GM11168 (cell line): ENCODE measurements at regions not wholly inside any gene's neighbourhood (a gene's known extent, or its start where the extent isn't known, plus 50 kb on each side); places are given as distances from the start of the nearest gene placed in this dataset.
"Not testable (repeated sequence)": the region's sequence is repeated elsewhere in the genome, so short reads cannot be mapped to it uniquely, and the experiment has no call there.

ENCODE experiments used
- in situ Hi-C: fragments of 300-500 bp; cut with MboI; formaldehyde crosslinking; loops from one replicate; pipeline ENCODE4 v1.12.0; 2022; ENCODE audit warnings: low sequenced_read_pairs; ENCODE audit not compliant: unreplicated experiment

DNA sequence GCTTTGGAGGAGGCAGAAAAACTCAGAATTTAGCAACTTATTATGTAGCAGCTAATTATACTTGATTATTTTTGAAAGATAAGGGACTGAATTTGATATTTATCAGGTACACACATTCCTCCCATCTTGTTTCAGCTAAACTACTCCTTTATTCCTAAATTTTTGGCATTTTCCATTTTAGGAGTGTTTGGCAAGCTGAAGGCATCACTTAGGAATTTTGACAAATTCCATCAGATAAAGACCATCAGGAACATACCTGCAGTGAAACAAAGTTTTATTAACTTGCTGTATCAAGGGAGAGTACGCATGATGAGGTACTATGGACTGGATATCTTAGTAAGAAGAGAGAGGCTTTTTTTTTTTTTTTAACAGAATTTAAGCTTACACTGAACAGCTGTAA, 1092.2 kb downstream of the PLA2G4A start:
- in situ Hi-C loops: no loop called here

DNA sequence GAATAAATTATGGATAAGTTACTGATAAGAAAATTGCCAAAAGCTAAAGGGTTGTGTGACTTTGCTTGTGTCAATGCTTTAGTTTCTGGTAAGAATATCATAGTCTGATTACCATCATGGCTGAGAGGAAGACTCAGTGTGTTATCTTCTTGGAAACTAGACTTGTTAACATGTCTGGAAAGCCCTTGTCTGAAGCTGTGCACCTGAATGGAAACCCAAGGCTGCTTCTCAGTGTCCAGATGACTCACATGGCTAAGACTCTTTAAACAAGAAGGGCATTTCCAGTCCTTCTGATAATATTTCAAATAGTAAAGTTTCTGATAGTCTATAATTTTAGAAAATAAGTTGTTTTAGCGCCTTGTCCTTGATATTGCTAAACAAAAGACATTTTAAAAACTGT, 1092.7 kb downstream of the PLA2G4A start:
- in situ Hi-C loops: no loop called here

DNA sequence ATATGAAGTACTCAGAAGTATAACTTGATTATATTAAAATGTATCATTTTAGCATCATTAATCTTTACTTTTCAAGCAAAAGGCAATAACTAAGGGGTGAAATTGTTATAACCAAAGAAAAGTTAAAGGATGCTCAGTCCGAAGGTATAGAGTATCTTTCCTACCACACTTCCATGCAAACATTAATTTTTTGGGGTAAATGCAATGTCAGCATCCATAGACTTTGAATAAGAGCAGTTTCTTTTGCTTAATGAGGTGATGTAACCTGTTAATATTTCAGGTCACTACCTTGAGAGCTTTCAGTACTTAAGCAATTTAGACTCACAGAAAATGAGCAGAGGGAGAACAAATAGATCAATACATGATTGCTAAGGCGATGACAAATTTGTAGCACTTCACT, 1093.5 kb downstream of the PLA2G4A start:
- in situ Hi-C loops: no loop called here

DNA sequence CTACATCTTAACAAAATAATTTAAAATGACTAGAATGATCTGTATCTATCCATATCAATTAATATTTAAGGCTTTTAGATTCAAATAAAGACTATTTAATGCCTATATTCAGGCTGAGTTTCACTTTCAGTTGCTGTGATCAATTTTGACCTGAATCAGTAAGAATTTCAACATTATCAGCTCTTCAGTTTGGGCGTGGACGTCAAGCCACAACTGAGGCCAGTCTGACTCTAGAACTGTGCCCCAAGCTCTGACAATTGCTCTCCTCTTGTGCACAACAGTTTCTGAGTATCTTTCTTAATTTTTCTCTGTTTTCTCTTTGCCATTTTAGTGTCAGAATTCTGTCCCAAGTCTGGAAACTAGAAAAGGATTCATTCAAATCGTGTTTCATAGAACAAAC, 1095.5 kb downstream of the PLA2G4A start:
- in situ Hi-C loops: no loop called here

DNA sequence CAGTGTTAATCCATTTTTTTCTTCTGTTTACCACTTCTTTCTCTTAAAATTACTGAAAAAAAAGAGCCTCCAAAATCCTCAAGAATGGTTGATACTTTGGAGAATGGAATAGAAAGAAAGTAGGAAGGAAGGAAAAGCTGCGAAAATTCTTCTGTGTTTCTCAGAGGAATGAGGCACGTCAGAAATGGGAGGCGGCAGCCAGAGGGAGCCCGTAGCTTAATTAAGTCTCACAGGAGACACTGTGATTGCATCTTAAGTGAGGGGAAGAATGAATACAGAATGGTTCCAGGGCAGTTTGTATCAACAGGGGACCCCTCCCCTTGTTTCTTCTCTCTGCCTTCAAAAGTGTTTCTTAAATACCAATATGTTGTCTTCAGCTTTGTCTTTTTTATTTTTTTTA, 1099.5 kb downstream of the PLA2G4A start:
- in situ Hi-C loops: no loop called here

DNA sequence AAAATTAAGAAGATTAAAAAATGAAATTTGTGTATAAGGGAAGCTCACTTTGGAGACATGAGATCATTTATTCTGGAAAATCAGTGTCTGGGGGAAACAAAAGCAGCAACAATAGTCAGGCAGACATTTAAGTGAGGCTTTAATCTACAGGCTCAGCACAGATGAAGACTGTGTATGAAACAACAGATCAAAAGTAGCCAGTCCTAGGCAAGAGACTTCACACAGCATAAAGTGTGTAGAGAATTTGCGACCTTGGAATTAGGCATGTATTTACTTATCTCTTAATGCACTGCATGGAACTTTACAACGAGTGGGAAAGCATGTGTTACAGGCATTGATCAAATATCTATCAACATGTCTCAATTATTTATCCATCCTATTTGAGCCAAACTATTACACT, 1099.9 kb downstream of the PLA2G4A start:
- in situ Hi-C loops: no loop called here

- in situ Hi-C loops: no loop called here
Observed at GRCh38 chr1:187931776-187932175, 1103.0 kb downstream of the PLA2G4A start.

DNA sequence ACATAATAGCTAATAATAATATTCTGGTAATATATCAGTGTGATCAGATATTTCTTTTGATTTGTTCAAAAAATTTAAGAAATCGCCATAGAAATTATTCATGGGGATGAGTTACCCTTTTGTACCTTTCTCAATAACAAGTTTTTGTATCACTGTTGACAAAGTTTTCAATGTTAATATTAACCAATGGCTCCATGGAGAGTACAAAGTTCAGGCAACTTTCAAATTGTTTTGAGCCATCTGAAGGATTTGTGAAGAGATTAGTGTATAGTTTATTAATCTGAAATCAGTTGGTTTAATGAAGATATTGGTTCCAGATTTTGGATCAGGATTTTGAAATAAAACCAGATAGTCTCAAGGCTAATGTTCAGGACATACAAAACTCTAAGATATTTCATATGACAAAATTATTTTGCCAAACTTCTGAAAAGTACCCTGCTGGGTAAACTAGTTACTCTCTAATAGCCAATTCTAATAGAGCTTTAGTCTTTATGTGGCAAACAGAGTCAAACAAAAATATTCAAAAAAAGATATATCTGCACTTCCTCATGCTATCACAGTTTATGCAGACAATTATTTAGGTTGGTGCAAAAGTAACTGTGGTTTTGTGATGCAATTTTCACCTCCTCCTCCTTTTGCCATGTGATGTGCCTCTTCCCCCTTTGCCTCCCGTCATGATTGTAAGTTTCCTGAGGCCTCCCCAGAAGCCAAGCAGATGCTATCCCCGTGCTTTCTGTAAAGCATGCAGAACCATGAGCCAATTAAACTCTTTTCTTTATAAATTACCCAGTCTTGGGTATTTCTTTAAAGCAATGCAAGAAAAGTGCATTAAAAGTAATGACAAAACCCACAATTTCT, 1105.0 kb downstream of the PLA2G4A start:
- in situ Hi-C loops: no loop called here

- in situ Hi-C loops: no loop called here
Observed at GRCh38 chr1:187936667-187937066, 1107.9 kb downstream of the PLA2G4A start.

DNA sequence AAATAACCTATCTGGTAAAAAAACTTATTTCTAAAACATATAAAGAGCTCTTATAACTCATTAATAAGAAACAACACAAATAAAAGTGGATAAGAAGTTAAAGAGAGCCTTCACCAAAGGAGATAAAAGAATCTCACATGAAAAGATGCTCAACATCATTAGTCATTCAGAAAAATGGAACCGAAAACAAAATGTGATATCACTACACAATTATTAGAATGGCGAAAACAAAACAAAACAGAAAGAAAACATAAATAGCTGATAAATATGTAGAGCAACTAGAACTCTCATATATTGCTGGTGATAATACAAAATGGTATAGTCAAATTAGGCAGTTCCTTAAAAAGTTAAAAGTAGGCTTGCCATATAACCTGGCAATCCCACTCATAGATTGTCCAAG, 1109.3 kb downstream of the PLA2G4A start:
- in situ Hi-C loops: no loop called here

DNA sequence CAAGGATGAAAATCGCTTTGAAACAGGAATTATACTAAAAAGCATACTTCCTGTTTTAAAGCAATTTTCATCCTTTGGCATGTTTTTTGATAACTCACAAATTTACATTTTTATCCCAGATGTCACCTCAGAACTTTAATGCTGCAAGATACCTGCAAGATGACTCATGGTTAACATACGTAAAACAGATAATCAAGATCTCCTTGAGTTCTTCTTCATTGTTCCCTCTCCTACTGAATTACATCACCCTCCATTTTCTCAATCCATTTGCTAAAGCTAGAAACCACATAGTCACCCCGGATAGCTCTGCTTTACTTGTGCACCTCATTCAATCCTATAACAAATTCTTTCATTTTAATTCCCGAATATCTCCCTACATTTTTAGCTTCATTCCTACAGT, 1114.2 kb downstream of the PLA2G4A start:
- in situ Hi-C loops: no loop called here

- in situ Hi-C loops: no loop called here
Observed at GRCh38 chr1:187943606-187944403, 1115.1 kb downstream of the PLA2G4A start.

GRCh38 chr1:187946661-187947060, 1117.9 kb downstream of the PLA2G4A start:
- in situ Hi-C loops: not testable (repeated sequence)

- in situ Hi-C loops: no loop called here
Observed at GRCh38 chr1:187947359-187947758, 1118.6 kb downstream of the PLA2G4A start.

DNA sequence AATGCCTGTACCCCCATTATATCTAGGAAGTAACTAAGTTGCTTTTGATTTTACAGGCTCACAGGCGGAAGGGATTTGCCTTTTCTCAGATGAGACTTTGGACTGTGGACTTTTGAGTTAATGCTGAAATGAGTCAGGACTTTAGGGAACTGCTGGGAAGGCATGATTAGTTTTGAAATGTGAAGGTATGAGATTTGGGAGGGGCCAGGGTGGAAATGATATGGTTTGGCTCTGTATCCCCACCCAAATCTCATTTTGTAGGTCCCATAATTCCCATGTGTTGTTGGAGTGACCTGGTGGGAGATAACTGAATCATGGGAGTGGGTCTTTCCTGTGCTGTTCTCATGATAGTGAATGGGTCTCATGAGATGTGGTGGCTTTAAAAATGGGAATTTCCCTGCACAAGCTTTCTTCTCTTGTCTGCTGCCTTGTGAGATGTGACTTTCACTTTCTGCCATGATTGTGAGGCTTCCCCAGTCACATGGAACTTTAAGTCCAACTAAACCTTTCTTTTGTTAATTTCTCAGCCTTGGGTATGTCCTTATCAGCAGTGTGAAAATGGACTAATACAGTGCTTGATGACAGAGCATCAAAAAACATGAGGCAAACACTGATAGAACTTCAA, 1119.5 kb downstream of the PLA2G4A start:
- in situ Hi-C loops: no loop called here

- in situ Hi-C loops: no loop called here
Observed at GRCh38 chr1:187949567-187949966, 1120.8 kb downstream of the PLA2G4A start.

- in situ Hi-C loops: no loop called here
Observed at GRCh38 chr1:187951817-187952216, 1123.1 kb downstream of the PLA2G4A start.

DNA sequence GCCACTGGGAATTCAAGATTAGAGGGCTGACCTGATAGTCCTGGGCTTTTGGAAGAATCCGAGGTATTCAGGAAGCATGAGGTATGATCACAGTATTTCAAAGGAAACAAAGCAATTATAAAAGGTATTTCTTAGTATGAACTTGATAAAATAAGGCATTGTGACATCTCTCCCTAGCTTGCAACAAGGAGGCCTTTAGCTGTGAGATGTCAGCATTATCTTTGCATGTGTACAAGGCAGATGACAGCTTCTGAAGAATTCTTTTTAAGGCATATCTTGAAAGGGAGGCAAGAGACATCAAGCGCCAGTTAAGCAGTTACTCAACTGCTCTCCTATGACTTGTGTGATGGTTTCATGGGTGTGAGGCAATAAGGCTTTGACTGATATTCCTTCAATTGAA, 1123.7 kb downstream of the PLA2G4A start:
- in situ Hi-C loops: no loop called here

DNA sequence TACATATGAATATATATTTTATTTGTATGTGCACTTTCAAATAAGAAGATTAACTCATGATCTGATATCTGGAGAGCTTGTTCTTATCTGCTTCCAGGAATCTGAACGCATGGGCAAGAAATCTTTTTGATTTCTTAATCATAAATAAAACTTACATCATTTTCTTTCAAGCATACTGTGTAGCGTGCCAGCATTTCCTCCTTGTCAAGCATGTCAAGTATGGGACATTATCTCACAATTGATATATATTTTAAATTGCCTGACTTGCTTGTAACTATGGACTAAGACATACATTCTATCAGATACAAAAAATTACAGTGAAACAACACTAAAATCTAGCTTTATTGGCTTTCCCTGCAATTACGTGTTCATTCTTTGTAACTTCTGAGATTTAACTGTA, 1128.2 kb downstream of the PLA2G4A start:
- in situ Hi-C loops: no loop called here

DNA sequence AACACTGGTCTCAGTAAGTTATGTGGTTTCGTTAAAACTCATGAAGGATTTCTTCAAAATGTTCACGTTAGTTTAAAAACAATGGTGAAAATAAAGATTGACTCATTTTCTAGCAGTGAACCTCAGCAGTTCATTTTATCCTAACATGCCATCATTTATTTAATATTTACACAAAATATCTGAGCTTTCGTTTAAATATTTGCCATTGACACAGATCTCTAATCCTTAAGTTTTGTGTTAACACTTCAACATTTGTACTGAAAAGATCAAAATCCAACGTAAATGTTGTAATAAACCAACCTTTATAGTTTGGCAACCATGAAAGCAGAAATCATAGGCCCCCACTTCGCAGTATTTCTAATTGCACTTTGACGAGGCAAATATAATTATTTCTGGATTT, 1129.5 kb downstream of the PLA2G4A start:
- in situ Hi-C loops: no loop called here

- in situ Hi-C loops: no loop called here
Observed at GRCh38 chr1:187959062-187959461, 1130.3 kb downstream of the PLA2G4A start.
